Body of pancreas (tissue), 4 donors: ENCODE measurements at regions not wholly inside any gene's neighbourhood (a gene's known extent, or its start where the extent isn't known, plus 50 kb on each side); places are given as distances from the start of the nearest gene placed in this dataset.

Experiments used
- ATAC-seq: fragments of 150-250 bp; one replicate; pipeline ENCODE4 v1.9.1; 2016
- DNase-seq, 4 donors: peaks; one replicate each; pipeline ENCODE4 v3.0.0-alpha.2; 2019
- H3K27ac ChIP-seq, 4 donors: fragments of 200-600 bp; sonication (generic); 1 replicate in 3 of 4; 2 replicates in 1 of 4; pipeline versions ENCODE4 v1.5.1 to v1.6.1; 2016 to 2019; ENCODE audit warnings: mild to moderate bottlenecking in 1 of 4, mixed read lengths in 1 of 4, moderate library complexity in 1 of 4
- H3K27me3 ChIP-seq, 2 donors: fragments of 200-600 bp; sonication (generic); one replicate each; pipeline ENCODE4 v1.6.0; 2016; ENCODE audit warnings: mild to moderate bottlenecking in 1 of 2
- H3K36me3 ChIP-seq, 2 donors: fragments of 200-600 bp; sonication (generic); replicated peaks in 1 of 2; 2 replicates each; pipeline ENCODE4 v1.5.1; 2016; ENCODE audit warnings: low read depth in 2 of 2; ENCODE audit not compliant: insufficient read depth in 1 of 2
- H3K4me1 ChIP-seq: fragments of 200-600 bp; sonication (generic); one replicate; pipeline ENCODE4 v1.6.0; 2016
- H3K4me3 ChIP-seq, 2 donors: fragments of 200-600 bp; sonication (generic); 1 replicate in 1 of 2; 2 replicates in 1 of 2; pipeline ENCODE4 v1.5.1; 2016 to 2019
- H3K9me3 ChIP-seq, 3 donors: fragments of 200-600 bp; sonication (generic); 1 replicate in 2 of 3; 2 replicates in 1 of 3; pipeline ENCODE4 v1.5.1; 2016
- CTCF ChIP-seq, 7 experiments: fragments of 450-650 bp in 4 of 7; fragments of 200-600 bp in 3 of 7; sonication (generic) in 3 of 7; IDR thresholded peaks; one replicate each; pipeline ENCODE4 v1.5.1; 2016 to 2019; ENCODE audit warnings: antibody characterized with exemption in 7 of 7
- POLR2A ChIP-seq, 3 donors: fragments of 450-650 bp; IDR thresholded peaks; one replicate each; pipeline ENCODE4 v1.6.1; 2016; ENCODE audit warnings: antibody characterized with exemption in 3 of 3, mild to moderate bottlenecking in 2 of 3
- WGBS, 2 donors: methylation state at CpG; one replicate each; pipeline ENCODE4 v1.1.5; 2017; 5-methylcytosine and 5-hydroxymethylcytosine counted together
- intact Hi-C: fragments of 100-400 bp; cut with DNase I; formaldehyde crosslinking; loops from one replicate; pipeline ENCODE4 v1.15.1; 2023

DNA sequence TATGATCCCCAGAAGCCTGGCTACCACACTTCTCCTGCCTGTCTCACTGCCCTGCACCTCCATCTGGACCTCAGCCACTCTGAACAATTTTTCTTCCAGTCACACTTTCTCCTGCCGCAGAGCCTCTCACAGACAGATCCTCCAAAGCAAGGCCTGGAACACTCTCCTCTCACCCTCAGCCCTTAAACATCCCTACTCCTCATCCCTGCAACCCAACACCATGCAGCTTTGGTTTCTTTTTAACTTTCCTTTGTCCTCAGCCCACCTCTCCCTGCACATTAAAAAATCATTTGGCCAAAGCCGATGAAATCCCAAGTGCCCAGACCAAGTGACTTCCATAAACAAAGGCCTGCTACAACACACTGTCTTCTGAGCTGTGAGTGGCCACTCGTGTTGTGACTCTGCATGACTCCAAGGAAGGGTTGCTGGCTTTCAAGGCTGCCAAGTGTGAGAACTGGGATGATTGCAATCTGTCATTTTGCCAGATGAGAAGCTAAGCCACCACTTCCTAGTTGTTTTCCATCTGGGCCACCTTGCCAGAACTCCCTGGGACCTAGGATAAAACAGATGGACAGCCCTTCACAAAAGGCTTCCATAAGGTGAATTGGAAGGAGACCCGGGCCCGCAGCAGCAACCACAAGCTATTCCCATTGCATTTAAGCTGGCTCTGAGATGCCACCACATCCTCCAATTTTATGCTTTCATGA is 144.4 kb upstream of the SSTR4 start:
- TF ChIP-seq CTCF (IDR thresholded peaks at IDR 0.05) (no peak), POLR2A (IDR thresholded peaks at IDR 0.05) (no peak)
- Histone ChIP-seq H3K4me1 (no peaks in the 10 kb centered on the region), H3K4me3 (no peak overlapping the region), H3K27ac (no peak overlapping the region), H3K9me3 (no peaks in the 10 kb centered on the region), H3K36me3 (no peaks in the 10 kb centered on the region), H3K27me3 (no peaks in the 10 kb centered on the region)
- WGBS, 2 donors, result 62 to 75% methylated on average over 5 of the region's 5 CpGs
- intact Hi-C loops, result no loop called here
- no peak for ATAC-seq
- no peak for DNase-seq

DNA sequence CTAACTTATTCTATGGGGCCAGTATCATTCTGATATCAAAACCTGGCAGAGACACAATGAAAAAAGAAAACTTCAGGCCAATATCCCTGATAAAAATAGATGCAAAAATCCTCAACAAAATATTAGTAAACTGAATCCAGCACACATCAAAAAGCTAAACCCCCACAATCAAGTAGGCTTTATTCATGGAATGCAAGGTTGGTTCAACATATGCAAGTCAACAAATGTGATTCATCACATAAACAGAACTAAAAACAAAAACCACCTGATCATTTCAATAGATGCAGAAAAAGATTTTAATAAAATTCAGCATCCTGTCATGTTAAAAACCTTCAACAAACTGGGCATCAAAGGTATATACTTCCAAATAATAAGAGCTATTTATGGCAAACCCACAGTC is 133.9 kb upstream of the SSTR4 start:
- TF ChIP-seq POLR2A (IDR thresholded peaks at IDR 0.05) (no peak), CTCF (IDR thresholded peaks at IDR 0.05) (no peak)
- DNase-seq, result no peak
- intact Hi-C loops, result no loop called here
- Histone ChIP-seq H3K4me3 (no peak overlapping the region), H3K4me1 (no peaks in the 10 kb centered on the region), H3K36me3 (no peaks in the 10 kb centered on the region), H3K27ac (no peak overlapping the region), H3K9me3 (peaks cover 0 to 7% (median 0%) of the 10 kb centered on the region in 3 donors), H3K27me3 (no peaks in the 10 kb centered on the region)
- no peak for ATAC-seq

DNA sequence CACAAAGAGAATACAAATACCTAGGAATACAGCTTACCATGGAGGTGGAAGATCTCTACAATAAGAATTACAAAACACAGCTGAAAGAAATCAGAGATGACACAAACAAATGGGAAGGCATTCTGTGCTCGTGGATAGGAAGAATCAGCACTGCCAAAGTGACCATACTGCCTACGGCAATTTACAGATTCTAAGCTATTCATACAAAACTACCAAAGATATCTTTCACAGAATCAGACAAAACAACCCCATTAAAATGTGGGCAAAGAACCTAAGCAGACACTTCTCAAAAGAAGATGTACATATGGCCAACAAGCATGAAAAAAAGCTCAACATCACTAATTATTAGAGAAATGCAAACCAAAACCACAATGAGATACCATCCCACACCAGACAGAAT is 133.2 kb upstream of the SSTR4 start:
- DNase-seq, result no peak
- intact Hi-C loops, result no loop called here
- Histone ChIP-seq H3K4me3 (no peak overlapping the region), H3K27ac (no peak overlapping the region), H3K4me1 (no peaks in the 10 kb centered on the region), H3K27me3 (no peaks in the 10 kb centered on the region), H3K36me3 (no peaks in the 10 kb centered on the region), H3K9me3 (peaks cover 0 to 7% (median 0%) of the 10 kb centered on the region in 3 donors)
- WGBS, 2 donors, result 47 to 65% methylated on average over 2 of the region's 2 CpGs
- no peak for ATAC-seq
- TF ChIP-seq POLR2A (IDR thresholded peaks at IDR 0.05) (no peak), CTCF (IDR thresholded peaks at IDR 0.05) (no peak)

DNA sequence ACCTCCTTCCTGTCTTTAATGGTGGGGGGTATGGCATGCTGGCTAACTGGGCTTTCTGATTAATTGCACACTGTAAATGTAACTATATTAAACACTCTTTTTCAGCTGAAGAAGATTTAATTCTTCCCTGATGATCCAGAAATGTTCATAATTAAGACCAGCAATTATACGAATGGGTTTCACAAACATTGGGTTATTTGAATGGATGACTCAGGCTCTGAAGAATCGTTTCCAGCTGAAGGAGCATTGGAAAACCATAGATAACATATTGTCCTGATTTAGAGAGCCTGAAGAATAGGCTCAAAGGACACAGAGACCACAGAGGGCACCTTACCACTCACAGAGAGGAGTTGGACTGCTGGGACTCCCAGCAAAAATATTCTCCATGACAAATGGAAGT is 130.7 kb upstream of the SSTR4 start:
- WGBS, 2 donors, result 47 to 49% methylated on average over 2 of the region's 2 CpGs
- no peaks in the 10 kb centered on the region for H3K4me1 ChIP-seq
- no peaks in the 10 kb centered on the region for H3K27me3 ChIP-seq
- intact Hi-C loops, result no loop called here
- TF ChIP-seq POLR2A (IDR thresholded peaks at IDR 0.05) (no peak), CTCF (IDR thresholded peaks at IDR 0.05) (no peak)
- H3K4me3 ChIP-seq, result no peak overlapping the region
- no peak overlapping the region for H3K27ac ChIP-seq
- peaks cover 0 to 7% (median 0%) of the 10 kb centered on the region in 3 donors for H3K9me3 ChIP-seq
- no peaks in the 10 kb centered on the region for H3K36me3 ChIP-seq
- no peak for ATAC-seq
- no peak for DNase-seq

DNA sequence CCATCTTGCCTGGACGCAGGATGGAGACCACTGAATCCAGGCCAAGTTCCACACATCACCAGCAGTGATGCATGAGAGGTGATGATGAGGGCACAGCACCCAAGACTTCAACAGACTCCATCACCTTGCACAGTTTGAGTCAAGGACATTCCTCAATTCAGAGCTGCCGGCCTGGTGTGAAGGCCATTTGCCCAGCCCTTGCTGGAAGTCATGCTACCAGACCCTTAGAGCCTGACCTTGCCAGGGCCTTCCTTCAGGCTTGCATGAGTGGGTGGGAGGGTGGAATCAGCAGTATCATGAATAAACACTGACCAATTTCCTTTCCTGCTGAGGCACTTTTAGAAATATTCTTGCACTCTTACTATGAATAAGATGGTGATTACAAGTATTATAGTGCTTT is 130.2 kb upstream of the SSTR4 start:
- ATAC-seq (no peak), DNase-seq (no peak)
- 63 to 64% methylated on average over 1 to 2 of the region's 2 CpGs for WGBS, 2 donors
- H3K27ac ChIP-seq, result no peak overlapping the region
- no peaks in the 10 kb centered on the region for H3K27me3 ChIP-seq
- peaks cover 0 to 7% (median 0%) of the 10 kb centered on the region in 3 donors for H3K9me3 ChIP-seq
- no peak overlapping the region for H3K4me3 ChIP-seq
- no peaks in the 10 kb centered on the region for H3K36me3 ChIP-seq
- TF ChIP-seq POLR2A (IDR thresholded peaks at IDR 0.05), result no peak
- no peak for TF ChIP-seq CTCF (IDR thresholded peaks at IDR 0.05)
- intact Hi-C loops, result no loop called here
- no peaks in the 10 kb centered on the region for H3K4me1 ChIP-seq
